HAP-1 (cell line): ENCODE measurements at regions not wholly inside any gene's neighbourhood (a gene's known extent, or its start where the extent isn't known, plus 50 kb on each side); places are given as distances from the start of the nearest gene placed in this dataset.
"Not testable (repeated sequence)": the region's sequence is repeated elsewhere in the genome, so short reads cannot be mapped to it uniquely, and the experiment has no call there.

ENCODE experiments used
- DNase-seq, 2 experiments: peaks; one replicate each; pipeline ENCODE4 v3.0.0-alpha.2; 2016 to 2020; ENCODE audit warnings: low spot score in 2 of 2
- H3K27me3 ChIP-seq: fragments of 250-450 bp; sonication (Bioruptor Pico); 2 replicates; pipeline ENCODE4 v1.5.1; 2020; ENCODE audit warnings: low read depth, mild to moderate bottlenecking, moderate library complexity
- H3K36me3 ChIP-seq: fragments of 250-450 bp; sonication (Bioruptor Pico); replicated peaks from 2 replicates; pipeline ENCODE4 v1.5.1; 2020; ENCODE audit warnings: mild to moderate bottlenecking
- H3K4me1 ChIP-seq: fragments of 250-450 bp; sonication (Bioruptor Pico); 2 replicates; pipeline ENCODE4 v1.5.1; 2020; ENCODE audit warnings: mild to moderate bottlenecking
- H3K4me3 ChIP-seq: fragments of 250-450 bp; sonication (Bioruptor Pico); 2 replicates; pipeline ENCODE4 v1.5.1; 2020; ENCODE audit warnings: mild to moderate bottlenecking, moderate library complexity
- H3K9me3 ChIP-seq: fragments of 250-450 bp; sonication (Bioruptor Pico); 2 replicates; pipeline ENCODE4 v1.5.1; 2020; ENCODE audit warnings: mild to moderate bottlenecking, moderate library complexity
- in situ Hi-C: fragments of 300-500 bp; cut with MboI; formaldehyde crosslinking; loops from 3 replicates; pipeline ENCODE4 v1.14.3; 2020; ENCODE audit warnings: low sequenced_read_pairs, inconsistent platforms, mixed read lengths

DNA sequence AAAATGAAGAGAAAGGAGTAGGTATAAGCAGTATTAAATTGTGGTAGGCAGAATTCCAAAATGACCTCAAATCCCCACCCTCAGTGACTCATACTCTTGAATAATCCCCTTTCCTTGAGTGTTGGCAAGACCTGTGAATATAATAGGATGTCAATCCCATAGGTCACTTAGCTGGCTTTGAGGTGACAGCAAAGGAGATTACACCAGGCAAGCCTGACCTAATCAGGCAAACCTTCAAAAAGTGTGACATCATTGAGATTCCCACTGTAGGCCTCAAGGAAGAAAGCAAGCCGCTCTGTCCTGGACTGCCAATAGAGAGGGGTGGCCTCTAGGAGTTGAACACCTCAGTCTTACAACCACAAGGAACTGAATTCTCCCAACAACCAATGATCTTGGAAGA is 535.2 kb downstream of the RBFOX1 start:
- DNase-seq: no peak
- in situ Hi-C loops: no loop called here
- H3K27me3 ChIP-seq: no peaks in the 10 kb centered on the region
- no peak overlapping the region for H3K4me3 ChIP-seq
- H3K36me3 ChIP-seq: no peaks in the 10 kb centered on the region
- H3K4me1 ChIP-seq: no peaks in the 10 kb centered on the region
- H3K9me3 ChIP-seq: no peaks in the 10 kb centered on the region

DNA sequence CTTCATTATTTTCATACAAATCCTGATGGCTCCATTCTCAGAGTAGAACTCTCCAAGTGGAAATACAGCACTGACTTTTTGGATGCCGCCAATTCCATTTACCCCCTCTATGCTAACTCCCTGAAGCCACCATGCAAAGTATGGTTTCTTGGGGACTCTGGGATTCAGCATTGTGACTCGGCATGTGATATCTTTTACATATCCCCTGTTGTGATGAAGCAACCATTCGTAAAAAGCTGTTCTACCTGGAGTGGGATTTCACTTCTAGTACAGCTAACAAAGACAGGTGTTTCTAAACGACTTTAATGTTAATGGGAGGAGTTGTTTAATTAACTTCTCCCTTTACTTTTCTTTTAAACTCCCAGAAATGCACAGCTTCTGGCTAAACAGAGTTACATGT is 533.5 kb downstream of the RBFOX1 start:
- no peak for DNase-seq
- no peaks in the 10 kb centered on the region for H3K27me3 ChIP-seq
- in situ Hi-C loops: no loop called here
- no peaks in the 10 kb centered on the region for H3K9me3 ChIP-seq
- no peak overlapping the region for H3K4me3 ChIP-seq
- H3K36me3 ChIP-seq: no peaks in the 10 kb centered on the region
- no peaks in the 10 kb centered on the region for H3K4me1 ChIP-seq

DNA sequence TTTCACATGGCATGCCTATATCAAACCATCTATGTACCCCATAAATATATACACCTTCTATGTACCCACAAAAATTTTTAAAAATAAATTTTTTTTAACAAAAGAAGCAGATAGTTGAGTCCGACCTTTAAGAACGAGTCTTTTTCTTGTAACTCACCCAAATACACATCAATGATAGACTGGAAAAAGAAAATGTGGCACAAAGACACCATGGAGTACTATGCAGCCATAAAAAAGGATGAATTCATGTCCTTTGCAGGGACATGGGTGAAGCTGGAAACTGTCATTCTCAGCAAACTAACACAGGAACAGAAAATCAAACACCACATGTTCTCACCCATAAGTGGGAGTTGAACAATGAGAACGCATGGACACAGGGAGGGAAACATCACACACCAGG is 532.7 kb downstream of the RBFOX1 start:
- H3K4me3 ChIP-seq, DNase-seq, H3K4me1 ChIP-seq, H3K9me3 ChIP-seq, H3K36me3 ChIP-seq, H3K27me3 ChIP-seq, in situ Hi-C loops: not testable (repeated sequence)

DNA sequence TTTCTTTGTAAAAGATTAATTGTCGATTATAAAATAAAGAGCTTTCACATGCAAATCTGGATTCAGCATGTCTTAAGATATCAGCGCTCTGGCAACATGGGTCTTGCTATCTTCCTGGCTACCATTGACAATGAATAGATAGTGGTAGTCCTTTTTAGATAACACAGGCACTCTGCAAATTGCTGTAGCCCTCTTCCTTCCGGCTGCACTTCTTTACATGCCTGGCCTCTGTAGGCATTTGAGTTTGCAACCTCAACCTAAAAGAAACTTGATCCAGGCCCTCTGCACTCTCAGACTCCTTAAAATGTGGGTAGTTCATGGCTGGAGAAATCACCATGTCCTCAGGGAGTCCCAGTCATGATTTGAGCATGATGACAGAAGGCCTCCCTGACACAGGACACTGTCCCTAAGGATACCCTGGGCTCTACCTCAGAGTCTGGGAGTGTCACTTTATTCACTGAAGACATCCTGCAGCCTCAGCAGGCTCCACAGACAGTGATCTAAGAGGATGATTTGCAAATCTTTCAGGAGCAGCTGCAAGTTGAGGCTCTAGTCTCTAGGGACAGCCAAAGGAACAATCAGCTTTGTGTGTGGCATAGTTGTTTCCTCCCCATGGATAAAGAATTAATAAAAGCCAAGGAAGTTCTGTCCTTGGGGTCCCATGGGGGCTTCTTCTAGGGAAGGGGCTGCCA is 529.4 kb downstream of the RBFOX1 start:
- Histone ChIP-seq H3K9me3 (no peaks in the 10 kb centered on the region), H3K4me3 (no peak overlapping the region), H3K27me3 (no peaks in the 10 kb centered on the region), H3K4me1 (no peaks in the 10 kb centered on the region), H3K36me3 (no peaks in the 10 kb centered on the region)
- DNase-seq: no peak
- in situ Hi-C loops: no loop called here

DNA sequence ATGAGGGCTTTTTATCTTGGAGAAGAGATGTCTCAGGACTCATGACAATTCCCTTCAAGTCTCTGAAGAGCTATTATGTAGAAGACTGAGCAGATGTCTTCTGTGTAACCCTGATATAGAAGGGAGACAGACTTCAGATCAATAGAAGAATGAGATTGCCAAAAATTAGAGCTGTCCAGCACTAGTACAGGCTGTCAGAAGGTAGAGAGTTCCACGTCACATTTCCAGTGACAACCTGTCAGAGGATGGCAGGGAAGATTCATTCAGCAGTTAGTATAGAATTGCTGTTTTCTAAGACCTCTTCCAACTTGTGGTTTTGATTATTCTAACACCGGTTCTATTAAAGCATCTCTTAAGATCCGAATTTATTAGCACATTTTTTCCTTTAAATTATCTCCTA is 520.6 kb downstream of the RBFOX1 start:
- Histone ChIP-seq H3K9me3 (no peaks in the 10 kb centered on the region), H3K27me3 (no peaks in the 10 kb centered on the region), H3K36me3 (no peaks in the 10 kb centered on the region), H3K4me1 (no peaks in the 10 kb centered on the region), H3K4me3 (no peak overlapping the region)
- in situ Hi-C loops: no loop called here
- no peak for DNase-seq

DNA sequence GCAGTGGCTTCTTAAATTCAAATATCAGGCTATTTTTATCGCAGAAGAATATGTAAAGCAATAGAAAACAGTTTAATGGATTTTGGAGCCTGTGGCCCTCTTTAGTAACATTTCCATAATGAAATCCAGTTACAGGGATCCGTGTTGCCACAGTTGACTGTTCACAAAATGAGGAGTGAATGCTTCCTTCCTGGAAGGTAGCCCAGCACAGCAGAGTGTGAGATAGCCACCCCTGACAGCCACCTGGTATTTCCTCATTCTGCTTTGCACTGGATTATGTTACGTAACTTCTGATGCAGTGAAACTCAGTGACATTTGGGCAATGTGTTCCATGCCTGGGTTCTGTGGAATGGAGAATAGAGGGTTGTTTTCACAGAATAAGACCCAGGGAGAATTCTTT is 517.2 kb downstream of the RBFOX1 start:
- Histone ChIP-seq H3K27me3 (no peaks in the 10 kb centered on the region), H3K9me3 (no peaks in the 10 kb centered on the region), H3K4me3 (no peak overlapping the region), H3K4me1 (no peaks in the 10 kb centered on the region), H3K36me3 (no peaks in the 10 kb centered on the region)
- DNase-seq: no peak
- in situ Hi-C loops: no loop called here

DNA sequence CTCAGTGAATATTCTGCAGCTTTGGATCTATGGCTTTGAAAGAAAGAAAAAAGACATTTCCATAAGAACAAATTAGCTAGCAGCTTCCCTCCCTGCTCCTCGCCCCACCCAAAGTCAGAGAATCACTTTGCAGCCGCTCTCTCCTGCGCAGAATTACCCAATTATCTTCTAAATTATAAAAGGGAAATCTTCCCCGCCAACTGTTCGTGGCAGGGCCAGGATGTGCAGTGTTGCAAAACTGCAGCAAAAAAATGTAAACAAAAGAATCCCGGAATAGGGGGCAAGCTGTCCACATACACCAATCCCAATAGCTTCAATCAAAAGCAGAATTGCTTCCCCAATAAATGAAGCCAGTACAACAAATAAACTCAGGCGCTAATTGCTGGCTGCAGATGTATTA is 510.6 kb downstream of the RBFOX1 start:
- no peaks in the 10 kb centered on the region for H3K27me3 ChIP-seq

DNA sequence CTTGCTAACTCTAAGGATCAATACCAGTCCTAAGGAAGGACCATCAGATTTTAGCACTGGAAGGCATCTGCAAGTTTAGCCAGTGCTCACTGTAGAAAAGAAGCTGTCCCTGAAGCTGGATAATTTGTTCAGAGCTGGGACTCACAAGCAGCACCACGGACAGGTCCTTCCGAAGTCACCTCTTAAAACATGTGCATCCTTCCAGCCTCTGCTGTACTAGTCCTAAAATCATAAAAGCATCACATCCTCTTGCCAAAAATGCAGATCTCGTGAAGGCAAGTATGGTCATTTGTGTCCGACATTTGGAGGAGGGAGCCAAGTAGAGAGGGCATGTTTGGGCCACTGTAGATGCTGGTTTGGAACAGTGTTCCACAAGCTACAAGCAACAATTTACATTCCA is 506.9 kb downstream of the RBFOX1 start:
- no peak overlapping the region for H3K4me3 ChIP-seq
- no peaks in the 10 kb centered on the region for H3K27me3 ChIP-seq
- no peaks in the 10 kb centered on the region for H3K36me3 ChIP-seq
- H3K4me1 ChIP-seq: no peaks in the 10 kb centered on the region
- no peak for DNase-seq
- H3K9me3 ChIP-seq: no peaks in the 10 kb centered on the region
- in situ Hi-C loops: no loop called here

More for the DNA sequence above, 510.6 kb downstream of the RBFOX1 start:
- Histone ChIP-seq H3K36me3 (no peaks in the 10 kb centered on the region), H3K4me3 (no peak overlapping the region), H3K9me3 (no peaks in the 10 kb centered on the region), H3K4me1 (no peaks in the 10 kb centered on the region)
- no peak for DNase-seq
- in situ Hi-C loops: no loop called here

DNA sequence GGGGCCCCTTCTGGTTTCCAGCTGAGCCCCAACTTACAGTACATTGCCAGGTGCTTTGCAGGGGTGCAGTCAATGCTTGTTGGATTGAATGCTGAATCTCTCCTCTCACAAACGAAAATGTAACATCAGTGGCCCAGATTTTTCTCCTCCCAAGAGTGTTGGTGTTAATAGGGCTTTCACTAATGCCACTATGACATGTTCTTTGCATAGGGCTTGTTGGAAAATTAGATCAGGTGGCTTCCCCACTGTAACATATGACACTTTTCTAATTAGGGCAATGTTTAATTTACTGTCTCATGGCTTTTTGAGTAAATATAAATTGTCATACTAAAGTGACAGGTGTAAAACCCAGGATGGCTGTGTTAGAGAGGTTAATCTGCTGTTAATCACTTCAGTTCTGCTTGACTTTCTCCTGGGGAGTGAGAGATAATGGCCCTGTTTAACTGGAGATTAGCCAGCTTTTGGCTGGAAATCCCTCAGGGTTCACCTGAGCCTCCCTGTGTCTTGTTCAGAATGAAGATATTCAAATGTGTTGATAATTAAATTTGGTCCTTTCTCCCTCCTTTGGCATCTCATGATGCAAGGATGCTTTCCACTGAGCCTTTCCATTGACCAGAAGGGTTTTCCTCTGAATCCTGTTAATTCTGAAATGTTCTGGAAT is 502.3 kb downstream of the RBFOX1 start:
- Histone ChIP-seq H3K4me3 (no peak overlapping the region), H3K9me3 (no peaks in the 10 kb centered on the region), H3K27me3 (no peaks in the 10 kb centered on the region), H3K4me1 (no peaks in the 10 kb centered on the region), H3K36me3 (no peaks in the 10 kb centered on the region)
- no peak for DNase-seq
- in situ Hi-C loops: no loop called here

DNA sequence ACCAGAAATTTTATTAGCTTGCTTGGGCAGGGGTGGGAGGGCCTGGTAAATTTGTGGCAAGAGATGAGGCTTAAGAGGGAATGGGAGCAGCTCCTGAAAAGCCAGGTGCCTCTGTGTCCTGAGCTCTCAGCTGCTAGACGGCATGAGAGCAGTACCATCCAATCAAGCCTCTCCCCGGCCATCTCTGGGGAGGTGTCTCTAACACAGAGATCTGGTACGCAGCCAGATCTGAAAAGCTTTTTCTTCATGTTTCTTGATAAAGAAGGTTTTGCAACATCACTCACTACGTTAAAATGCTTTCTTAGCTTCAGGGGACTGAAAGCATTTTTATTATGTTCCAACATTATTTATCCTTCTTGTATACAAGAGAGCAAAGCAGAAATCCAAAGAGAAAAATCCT is 488.2 kb downstream of the RBFOX1 start:
- in situ Hi-C loops: no loop called here
- no peaks in the 10 kb centered on the region for H3K4me1 ChIP-seq
- H3K36me3 ChIP-seq: no peaks in the 10 kb centered on the region
- H3K27me3 ChIP-seq: no peaks in the 10 kb centered on the region
- DNase-seq: no peak
- H3K9me3 ChIP-seq: no peaks in the 10 kb centered on the region
- no peak overlapping the region for H3K4me3 ChIP-seq

DNA sequence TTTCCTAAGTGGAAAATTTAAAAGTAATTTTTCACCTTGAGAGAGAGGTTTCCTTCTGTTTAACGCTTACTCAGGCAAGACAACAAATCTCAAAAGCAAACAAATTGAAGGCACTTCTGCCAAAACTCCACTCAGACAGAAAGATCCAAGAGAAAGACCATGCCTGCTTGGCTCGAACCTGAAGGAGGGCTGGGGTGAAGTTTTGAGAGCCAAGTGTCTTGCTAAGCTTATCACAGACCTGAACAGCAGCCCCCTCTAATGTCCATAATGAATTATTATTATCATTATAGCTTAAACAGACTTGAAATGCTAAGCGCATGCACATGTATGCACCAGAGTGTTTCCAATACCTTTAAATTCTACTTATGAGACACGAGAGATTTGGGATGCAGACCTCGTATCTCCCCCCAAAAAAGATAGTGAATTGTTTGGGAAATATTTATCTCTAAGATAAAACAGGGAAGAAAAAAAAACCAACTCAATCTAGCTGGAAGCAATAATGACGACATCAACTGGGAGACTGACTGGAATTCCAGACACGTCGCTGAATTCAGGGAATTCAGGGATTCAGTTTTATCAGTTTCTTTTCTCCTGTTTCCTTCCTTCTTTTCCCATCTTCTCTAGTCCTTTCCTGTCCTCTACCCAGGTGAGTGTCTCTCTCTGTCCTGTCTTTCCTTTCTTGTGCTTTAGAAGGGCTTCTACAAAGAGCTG is 473.2 kb downstream of the RBFOX1 start:
- Histone ChIP-seq H3K27me3 (no peaks in the 10 kb centered on the region), H3K4me3 (no peak overlapping the region), H3K9me3 (no peaks in the 10 kb centered on the region), H3K4me1 (no peaks in the 10 kb centered on the region), H3K36me3 (no peaks in the 10 kb centered on the region)
- in situ Hi-C loops: no loop called here
- no peak for DNase-seq

DNA sequence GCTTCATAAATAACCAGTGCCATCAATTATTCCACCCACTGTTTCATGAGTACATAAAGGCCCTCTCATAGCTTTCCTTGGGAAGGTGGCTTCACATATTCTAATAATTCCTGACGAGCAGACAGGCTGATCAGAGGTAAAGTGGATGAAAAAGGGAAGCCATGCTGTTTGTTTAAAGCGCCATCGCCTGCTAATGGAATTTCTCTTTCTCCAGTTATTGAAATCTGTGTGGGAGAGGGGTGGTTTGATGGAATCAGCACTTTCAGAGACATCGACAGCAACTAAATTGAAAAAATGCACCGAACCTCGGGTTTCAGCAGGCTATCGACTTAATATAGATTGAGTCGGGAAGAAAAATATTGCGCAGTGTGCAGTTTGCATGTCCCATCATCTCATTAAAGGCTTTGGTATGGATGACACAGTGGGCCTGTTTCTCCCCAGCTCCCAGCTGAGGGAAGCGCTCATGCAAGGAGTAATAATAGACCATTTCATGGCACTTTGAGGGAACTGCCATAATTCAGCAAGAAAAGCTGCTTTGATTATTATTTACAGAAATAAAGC is 472.1 kb downstream of the RBFOX1 start:
- no peaks in the 10 kb centered on the region for H3K27me3 ChIP-seq
- in situ Hi-C loops: no loop called here
- no peak for DNase-seq
- no peaks in the 10 kb centered on the region for H3K9me3 ChIP-seq
- no peaks in the 10 kb centered on the region for H3K4me1 ChIP-seq
- H3K36me3 ChIP-seq: no peaks in the 10 kb centered on the region
- H3K4me3 ChIP-seq: no peak overlapping the region

DNA sequence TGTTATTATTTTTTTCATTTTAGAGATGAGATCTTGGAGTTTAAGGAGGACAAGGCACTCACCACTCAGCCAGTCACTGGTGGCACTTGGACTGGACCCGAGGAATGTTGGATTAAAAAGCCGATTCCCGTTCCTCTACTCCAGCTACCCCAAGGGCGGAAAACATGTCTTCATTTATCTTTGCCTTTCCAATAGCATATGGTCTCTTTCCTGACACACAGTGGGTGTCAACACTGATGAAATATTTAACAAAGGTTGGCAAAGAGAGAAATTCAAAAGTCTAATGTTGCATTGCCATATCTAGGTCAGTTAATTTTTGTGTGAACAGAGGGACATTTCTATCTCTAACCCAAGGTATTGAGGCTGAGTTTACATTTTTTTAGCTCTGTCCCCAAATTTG is 459.7 kb downstream of the RBFOX1 start:
- Histone ChIP-seq H3K27me3 (no peaks in the 10 kb centered on the region), H3K4me1 (no peaks in the 10 kb centered on the region), H3K4me3 (no peak overlapping the region), H3K9me3 (no peaks in the 10 kb centered on the region), H3K36me3 (no peaks in the 10 kb centered on the region)
- in situ Hi-C loops: no loop called here
- no peak for DNase-seq

DNA sequence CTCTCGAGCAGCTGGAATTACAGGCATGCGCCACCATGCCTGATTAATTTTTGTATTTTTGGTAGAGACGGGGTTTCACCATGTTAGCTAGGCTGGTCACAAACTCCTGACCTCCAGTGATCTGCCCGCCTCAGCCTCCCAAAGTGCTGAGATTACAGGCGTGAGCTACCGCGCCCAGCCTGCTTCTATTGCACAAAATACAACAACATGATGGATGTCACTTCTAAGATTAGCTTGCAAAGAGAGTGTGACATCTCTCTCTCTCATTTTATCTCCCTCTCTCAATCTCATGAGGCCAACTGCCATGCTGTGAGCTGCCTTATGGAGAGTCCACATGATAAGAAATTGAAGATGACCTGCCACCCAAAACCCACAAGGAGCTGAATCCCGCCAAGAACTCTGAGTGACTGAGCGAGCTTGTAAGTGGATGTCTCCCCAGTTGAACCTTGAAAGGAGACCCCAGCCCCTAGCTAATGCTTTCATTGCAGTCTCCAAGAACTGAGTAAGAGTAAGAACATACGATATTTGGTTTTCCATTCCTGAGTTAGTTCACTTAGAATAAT is 458.5 kb downstream of the RBFOX1 start:
- H3K36me3 ChIP-seq: no peaks in the 10 kb centered on the region
- no peak overlapping the region for H3K4me3 ChIP-seq
- H3K27me3 ChIP-seq: no peaks in the 10 kb centered on the region
- H3K9me3 ChIP-seq: no peaks in the 10 kb centered on the region
- DNase-seq: no peak
- in situ Hi-C loops: no loop called here
- no peaks in the 10 kb centered on the region for H3K4me1 ChIP-seq
